ENCODE measurements at regions not wholly inside any gene's neighbourhood (a gene's known extent, or its start where the extent isn't known, plus 50 kb on each side); places are given as distances from the start of the nearest gene placed in this dataset.
"Not testable (repeated sequence)": the region's sequence is repeated elsewhere in the genome, so short reads cannot be mapped to it uniquely, and the experiment has no call there.

DNA sequence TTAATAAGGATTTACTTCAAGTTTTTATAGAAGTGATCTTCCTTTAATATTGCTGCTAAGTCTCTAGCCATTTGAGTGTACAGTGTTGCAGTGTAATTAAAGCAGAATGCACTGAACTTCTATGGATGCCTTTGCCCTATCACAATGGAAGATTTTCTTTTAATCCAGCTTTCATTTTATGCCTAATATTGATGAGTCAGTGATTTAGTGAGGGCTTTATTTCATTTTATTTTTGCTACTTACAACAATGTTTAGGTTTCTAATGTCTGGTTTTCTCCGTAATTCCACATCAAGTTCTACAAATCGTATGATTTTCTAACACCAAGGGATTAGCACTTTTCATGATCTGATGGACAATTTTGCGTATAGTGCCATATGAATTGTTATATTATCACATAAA lies 504.1 kb downstream of the PCDH11X start:
- no peaks in the 10 kb centered on the region for H3K4me1 ChIP-seq (ENCODE audit: control insufficient read depth, insufficient read depth, low read length)
- peaks cover 7% of the 10 kb centered on the region for H3K9me3 ChIP-seq (ENCODE audit: control insufficient read depth, insufficient read depth, low read length)
- no peaks in the 10 kb centered on the region for H3K27me3 ChIP-seq (ENCODE audit: control insufficient read depth, insufficient read depth, low read length)
- no peak overlapping the region for H3K27ac ChIP-seq (ENCODE audit: low read depth, low read length)
- H3K4me3 ChIP-seq (ENCODE audit: low read depth, low read length): no peak overlapping the region
- H3K9ac ChIP-seq (ENCODE audit: low read depth, low read length): no peak overlapping the region
- no peaks in the 10 kb centered on the region for H3K36me3 ChIP-seq (ENCODE audit: control insufficient read depth, insufficient read depth, low read length)

DNA sequence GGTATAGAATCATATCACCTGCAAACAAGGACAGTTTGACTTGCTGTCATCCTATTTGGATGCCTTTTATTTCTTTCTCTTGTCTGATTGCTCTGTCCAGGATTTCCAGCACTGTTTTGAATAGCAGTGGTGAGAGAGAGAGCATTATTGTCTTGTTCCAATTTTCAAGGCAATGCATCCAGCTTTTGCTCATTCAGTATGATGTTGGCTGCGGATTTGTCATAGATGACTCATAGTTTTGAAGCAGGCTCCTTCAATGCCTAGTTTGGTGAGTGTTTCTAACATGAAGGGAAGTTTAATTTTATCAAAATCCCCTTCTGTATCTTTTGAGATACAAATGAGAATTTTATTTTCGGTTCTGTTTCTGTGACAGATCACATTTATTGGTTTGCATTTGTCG lies 518.9 kb downstream of the PCDH11X start:
- H3K9me3 ChIP-seq (ENCODE audit: control insufficient read depth, insufficient read depth, low read length); H3K36me3 ChIP-seq (ENCODE audit: control insufficient read depth, insufficient read depth, low read length); H3K27me3 ChIP-seq (ENCODE audit: control insufficient read depth, insufficient read depth, low read length); H3K27ac ChIP-seq (ENCODE audit: low read depth, low read length); H3K9ac ChIP-seq (ENCODE audit: low read depth, low read length); H3K4me1 ChIP-seq (ENCODE audit: control insufficient read depth, insufficient read depth, low read length); H3K4me3 ChIP-seq (ENCODE audit: low read depth, low read length): not testable (repeated sequence)

DNA sequence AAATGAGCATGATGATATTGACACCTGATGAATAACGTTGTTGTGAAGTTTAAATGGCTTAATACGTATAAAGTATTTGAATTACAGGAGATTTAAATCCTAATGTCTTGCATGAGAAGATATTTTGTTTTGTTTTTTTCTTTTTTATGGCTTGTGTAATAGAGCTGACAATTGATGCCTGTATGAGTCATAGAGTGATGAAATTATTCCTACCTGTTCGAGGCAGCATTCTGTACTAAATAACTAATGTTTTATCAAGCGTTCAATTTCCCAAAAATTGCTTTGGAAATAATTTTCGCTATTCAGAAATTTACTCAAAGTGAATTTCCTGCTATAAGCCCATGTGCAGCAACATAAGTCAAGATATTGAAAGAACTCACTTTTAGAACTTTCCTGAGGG lies 554.0 kb downstream of the PCDH11X start:
- H3K9ac ChIP-seq (ENCODE audit: low read depth, low read length); H3K27me3 ChIP-seq (ENCODE audit: control insufficient read depth, insufficient read depth, low read length): not testable (repeated sequence)

DNA sequence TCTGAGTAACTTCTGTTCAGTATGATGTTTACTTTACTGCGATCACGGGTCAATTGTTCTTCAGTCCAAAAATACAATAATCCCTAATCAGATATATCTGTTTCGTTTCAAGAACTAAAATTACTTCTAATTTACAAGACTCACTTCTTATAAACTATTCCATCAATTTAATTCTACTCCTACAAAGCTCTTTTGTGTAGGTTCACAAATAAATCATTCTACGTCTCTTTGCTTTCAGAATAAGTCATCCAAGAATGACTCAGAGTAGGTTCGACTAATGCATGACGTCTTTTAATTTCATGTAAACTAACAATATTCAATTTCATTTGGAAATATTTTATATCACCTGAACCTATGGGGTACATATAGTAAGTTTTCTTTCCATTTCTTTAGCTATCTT lies 571.9 kb downstream of the PCDH11X start:
- H3K9me3 ChIP-seq (ENCODE audit: control insufficient read depth, insufficient read depth, low read length); H3K27ac ChIP-seq (ENCODE audit: low read depth, low read length); H3K27me3 ChIP-seq (ENCODE audit: control insufficient read depth, insufficient read depth, low read length); H3K9ac ChIP-seq (ENCODE audit: low read depth, low read length); H3K4me3 ChIP-seq (ENCODE audit: low read depth, low read length); H3K36me3 ChIP-seq (ENCODE audit: control insufficient read depth, insufficient read depth, low read length); H3K4me1 ChIP-seq (ENCODE audit: control insufficient read depth, insufficient read depth, low read length): not testable (repeated sequence)

More for the DNA sequence above, 554.0 kb downstream of the PCDH11X start:
- not testable (repeated sequence) for H3K4me1 ChIP-seq (ENCODE audit: control insufficient read depth, insufficient read depth, low read length); H3K27ac ChIP-seq (ENCODE audit: low read depth, low read length); H3K36me3 ChIP-seq (ENCODE audit: control insufficient read depth, insufficient read depth, low read length); H3K9me3 ChIP-seq (ENCODE audit: control insufficient read depth, insufficient read depth, low read length); H3K4me3 ChIP-seq (ENCODE audit: low read depth, low read length)

DNA sequence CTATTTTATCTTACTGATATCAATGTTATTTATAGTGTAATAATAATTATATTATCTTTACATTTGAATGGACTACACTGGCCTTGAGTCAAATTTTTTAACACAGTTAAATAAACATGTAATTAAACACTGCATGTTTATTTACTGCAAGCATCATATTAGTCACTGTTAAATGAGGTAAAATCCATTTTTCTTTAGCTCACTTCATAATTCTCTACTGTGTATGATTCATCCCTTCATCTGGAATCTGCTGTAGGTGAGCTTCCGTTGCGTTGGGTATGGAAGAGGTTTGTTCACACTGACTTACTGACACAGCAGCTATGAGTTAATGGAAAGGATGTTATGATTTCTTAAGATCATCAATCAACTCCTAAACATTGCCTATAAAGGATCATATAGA lies 572.3 kb downstream of the PCDH11X start:
- no peaks in the 10 kb centered on the region for H3K27me3 ChIP-seq (ENCODE audit: control insufficient read depth, insufficient read depth, low read length)
- no peak overlapping the region for H3K9ac ChIP-seq (ENCODE audit: low read depth, low read length)
- no peaks in the 10 kb centered on the region for H3K9me3 ChIP-seq (ENCODE audit: control insufficient read depth, insufficient read depth, low read length)
- H3K4me3 ChIP-seq (ENCODE audit: low read depth, low read length): no peak overlapping the region
- H3K4me1 ChIP-seq (ENCODE audit: control insufficient read depth, insufficient read depth, low read length): no peaks in the 10 kb centered on the region
- no peaks in the 10 kb centered on the region for H3K36me3 ChIP-seq (ENCODE audit: control insufficient read depth, insufficient read depth, low read length)
- no peak overlapping the region for H3K27ac ChIP-seq (ENCODE audit: low read depth, low read length)
